NCI-H524 (cell line): ENCODE measurements at regions not wholly inside any gene's neighbourhood (a gene's known extent, or its start where the extent isn't known, plus 50 kb on each side); places are given as distances from the start of the nearest gene placed in this dataset.
"Not testable (repeated sequence)": the region's sequence is repeated elsewhere in the genome, so short reads cannot be mapped to it uniquely, and the experiment has no call there.

Source experiments
- DNase-seq, 2 experiments: peaks; one replicate each; lab custom pipeline; 2025; lab: John Stamatoyannopoulos, UW

- no peak for DNase-seq
Observed at GRCh38 chr1:29590583-29591565, 354.6 kb downstream of the PTPRU start.

GRCh38 chr1:29589716-29590115, 353.4 kb downstream of the PTPRU start:
- DNase-seq: not testable (repeated sequence)

- no peak for DNase-seq
Observed at GRCh38 chr1:29586991-29587745, 350.8 kb downstream of the PTPRU start.

GRCh38 chr1:29586215-29586614, 349.9 kb downstream of the PTPRU start:
- no peak for DNase-seq

GRCh38 chr1:29585656-29586055, 349.3 kb downstream of the PTPRU start:
- DNase-seq: no peak

GRCh38 chr1:29585201-29585600, 348.9 kb downstream of the PTPRU start:
- no peak for DNase-seq

- no peak for DNase-seq
Observed at GRCh38 chr1:29584776-29585175, 348.5 kb downstream of the PTPRU start.

GRCh38 chr1:29584362-29584761, 348.0 kb downstream of the PTPRU start:
- DNase-seq: no peak

- DNase-seq: no peak
Observed at GRCh38 chr1:29583727-29584126, 347.4 kb downstream of the PTPRU start.

GRCh38 chr1:29581256-29581655, 344.9 kb downstream of the PTPRU start:
- no peak for DNase-seq

- DNase-seq: no peak
Observed at GRCh38 chr1:29579821-29580425, 343.6 kb downstream of the PTPRU start.

GRCh38 chr1:29577512-29577911, 341.2 kb downstream of the PTPRU start:
- no peak for DNase-seq

- no peak for DNase-seq
Observed at GRCh38 chr1:29576510-29576909, 340.2 kb downstream of the PTPRU start.

- no peak for DNase-seq
Observed at GRCh38 chr1:29575826-29576225, 339.5 kb downstream of the PTPRU start.

GRCh38 chr1:29575277-29575676, 339.0 kb downstream of the PTPRU start:
- no peak for DNase-seq

GRCh38 chr1:29574871-29575270, 338.5 kb downstream of the PTPRU start:
- DNase-seq: no peak

GRCh38 chr1:29569971-29570634, 333.8 kb downstream of the PTPRU start:
- no peak for DNase-seq

GRCh38 chr1:29567257-29567656, 330.9 kb downstream of the PTPRU start:
- no peak for DNase-seq

- no peak for DNase-seq
Observed at GRCh38 chr1:29565490-29565889, 329.2 kb downstream of the PTPRU start.

- DNase-seq: peak in 1 of 2 experiments; percentile 48
Observed at GRCh38 chr1:29563571-29563970, 327.2 kb downstream of the PTPRU start.

GRCh38 chr1:29563092-29563491, 326.8 kb downstream of the PTPRU start:
- peak in 1 of 2 experiments; percentile 48 for DNase-seq

- no peak for DNase-seq
Observed at GRCh38 chr1:29559056-29559455, 322.7 kb downstream of the PTPRU start.
